ENCODE measurements at regions not wholly inside any gene's neighbourhood (a gene's known extent, or its start where the extent isn't known, plus 50 kb on each side); places are given as distances from the start of the nearest gene placed in this dataset.

DNA sequence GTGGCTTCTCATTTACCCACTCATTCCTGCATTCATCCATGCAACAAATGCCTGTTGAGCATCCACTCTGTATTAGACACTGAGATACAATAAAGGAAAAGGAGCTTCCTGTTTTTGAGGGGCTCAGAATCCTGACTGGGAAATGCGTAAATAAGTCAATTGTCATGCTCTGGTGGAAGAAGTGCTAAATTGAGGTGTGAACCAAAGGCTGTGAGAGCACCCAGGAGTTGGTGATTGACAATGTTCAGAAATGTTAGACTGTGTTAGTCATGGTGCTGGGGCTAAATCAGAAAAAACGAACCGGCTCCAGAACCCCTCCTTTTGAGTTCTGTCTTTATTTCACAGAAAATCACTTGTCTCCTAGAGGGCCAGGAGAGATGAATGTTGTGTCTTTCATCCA lies 558.6 kb upstream of the SGCD start (continued):
- TF ChIP-seq RAD21 (IDR thresholded peaks at IDR 0.05 in 1 of 2, conservative IDR thresholded peaks at IDR 0.05 in 1 of 2; ENCODE audit: low read depth in 2 of 2, low read length in 2 of 2) = no peak
- TF ChIP-seq CBX5 (IDR thresholded peaks at IDR 0.05; ENCODE audit: low read depth, low read length) = no peak
- no peak for TF ChIP-seq EGR1 (IDR thresholded peaks at IDR 0.05; ENCODE audit: borderline replicate concordance, low read depth, low read length)
- no peak for TF ChIP-seq CREB1 (IDR thresholded peaks at IDR 0.05)

Data from H1 (cell line).